ENCODE measurements at regions not wholly inside any gene's neighbourhood (a gene's known extent, or its start where the extent isn't known, plus 50 kb on each side); places are given as distances from the start of the nearest gene placed in this dataset.

- peak; percentile 71 for DNase-seq (ENCODE audit: low spot score)
Observed at GRCh38 chr3:11898611-11899325, 52.1 kb upstream of the TAMM41 start.

DNA sequence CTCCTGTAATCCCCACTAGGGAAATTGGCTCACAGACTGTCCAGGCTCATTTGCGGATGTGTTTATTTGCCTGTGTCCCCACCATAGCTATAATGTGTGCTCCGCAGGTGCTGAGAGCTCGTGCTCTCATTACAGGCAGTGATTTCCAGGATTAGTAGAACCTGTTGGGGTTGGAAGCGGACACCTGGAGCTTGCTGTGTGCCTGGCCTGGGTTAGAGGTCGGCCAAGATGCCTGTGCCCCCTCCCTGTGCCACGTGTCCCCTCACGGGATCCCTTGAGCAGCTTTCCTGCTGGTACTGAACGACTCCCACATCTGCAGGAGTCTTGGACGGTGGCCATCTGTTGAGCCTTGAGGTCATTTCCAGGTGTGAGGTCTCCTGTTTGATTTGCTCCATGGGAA lies 52.7 kb upstream of the TAMM41 start:
- DNase-seq (ENCODE audit: low spot score), result peak; percentile 75

- DNase-seq (ENCODE audit: low spot score), result no peak
Observed at GRCh38 chr3:11899826-11900225, 53.1 kb upstream of the TAMM41 start.

GRCh38 chr3:11900824-11901223 lies 54.1 kb upstream of the TAMM41 start:
- DNase-seq (ENCODE audit: low spot score), result peak; percentile 82

- DNase-seq (ENCODE audit: low spot score), result peak; percentile 60
Observed at GRCh38 chr3:11901286-11901875, 54.7 kb upstream of the TAMM41 start.

DNA sequence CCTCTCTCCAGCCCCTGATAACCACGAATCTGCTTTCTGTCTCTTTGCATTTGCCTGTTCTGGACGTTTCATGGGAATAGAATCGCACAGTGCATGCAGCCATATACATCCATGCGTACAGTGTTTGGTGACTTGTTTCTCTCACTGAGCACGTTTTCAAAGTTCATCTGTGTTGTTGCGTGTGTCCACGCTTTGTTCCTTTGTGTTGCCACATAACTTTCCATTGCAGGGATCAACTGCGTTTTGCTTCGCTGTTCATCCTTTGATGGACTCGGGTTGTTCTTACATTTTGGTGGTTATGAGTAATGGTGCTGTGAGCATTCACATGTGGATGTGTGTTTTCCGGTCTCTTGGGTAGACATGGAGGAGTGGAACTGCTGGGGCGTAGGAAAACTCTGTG lies 56.4 kb upstream of the TAMM41 start:
- DNase-seq (ENCODE audit: low spot score), result no peak

DNA sequence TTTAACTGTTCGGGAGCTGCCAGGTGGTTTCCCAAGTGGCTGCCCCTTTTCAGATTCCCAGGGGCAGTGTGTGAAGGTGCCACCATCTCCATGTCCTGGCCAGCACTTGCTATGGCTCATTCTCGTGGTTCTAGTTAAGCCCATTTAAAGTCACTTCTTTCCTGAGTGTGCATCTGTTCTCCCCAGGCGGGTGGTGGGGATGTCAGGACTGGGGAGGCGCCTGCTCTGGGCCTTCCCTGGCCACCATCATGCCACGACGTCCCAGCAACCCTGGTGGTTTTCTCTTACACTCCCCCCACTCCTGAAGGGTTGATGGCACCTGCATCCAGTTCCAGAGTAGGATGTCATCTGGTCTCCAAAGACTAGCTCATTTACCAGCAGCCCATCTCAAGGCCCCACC lies 56.8 kb upstream of the TAMM41 start:
- peak; percentile 55 for DNase-seq (ENCODE audit: low spot score)

DNA sequence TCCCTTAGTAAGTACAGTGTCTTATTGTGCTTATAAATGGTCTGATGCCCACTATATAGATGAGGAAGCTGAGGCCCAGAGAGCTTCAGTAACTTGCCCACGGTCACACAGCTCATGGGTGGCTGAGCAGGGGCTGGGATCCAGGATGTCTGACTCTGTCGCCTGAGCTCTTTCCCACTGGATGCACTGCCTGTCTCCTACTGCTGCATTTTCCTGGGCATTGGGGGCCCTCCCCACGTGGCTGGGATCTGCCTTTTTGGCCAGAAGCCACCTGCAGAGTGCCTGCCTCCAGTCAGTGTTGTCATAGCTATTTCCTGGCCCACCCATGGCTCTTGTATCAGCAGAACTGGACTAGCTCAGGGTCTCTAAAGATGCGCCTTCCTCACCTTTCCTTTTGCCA lies 57.5 kb upstream of the TAMM41 start:
- DNase-seq (ENCODE audit: low spot score), result peak; percentile 80

- no peak for DNase-seq (ENCODE audit: low spot score)
Observed at GRCh38 chr3:11906407-11906806, 59.7 kb upstream of the TAMM41 start.

DNA sequence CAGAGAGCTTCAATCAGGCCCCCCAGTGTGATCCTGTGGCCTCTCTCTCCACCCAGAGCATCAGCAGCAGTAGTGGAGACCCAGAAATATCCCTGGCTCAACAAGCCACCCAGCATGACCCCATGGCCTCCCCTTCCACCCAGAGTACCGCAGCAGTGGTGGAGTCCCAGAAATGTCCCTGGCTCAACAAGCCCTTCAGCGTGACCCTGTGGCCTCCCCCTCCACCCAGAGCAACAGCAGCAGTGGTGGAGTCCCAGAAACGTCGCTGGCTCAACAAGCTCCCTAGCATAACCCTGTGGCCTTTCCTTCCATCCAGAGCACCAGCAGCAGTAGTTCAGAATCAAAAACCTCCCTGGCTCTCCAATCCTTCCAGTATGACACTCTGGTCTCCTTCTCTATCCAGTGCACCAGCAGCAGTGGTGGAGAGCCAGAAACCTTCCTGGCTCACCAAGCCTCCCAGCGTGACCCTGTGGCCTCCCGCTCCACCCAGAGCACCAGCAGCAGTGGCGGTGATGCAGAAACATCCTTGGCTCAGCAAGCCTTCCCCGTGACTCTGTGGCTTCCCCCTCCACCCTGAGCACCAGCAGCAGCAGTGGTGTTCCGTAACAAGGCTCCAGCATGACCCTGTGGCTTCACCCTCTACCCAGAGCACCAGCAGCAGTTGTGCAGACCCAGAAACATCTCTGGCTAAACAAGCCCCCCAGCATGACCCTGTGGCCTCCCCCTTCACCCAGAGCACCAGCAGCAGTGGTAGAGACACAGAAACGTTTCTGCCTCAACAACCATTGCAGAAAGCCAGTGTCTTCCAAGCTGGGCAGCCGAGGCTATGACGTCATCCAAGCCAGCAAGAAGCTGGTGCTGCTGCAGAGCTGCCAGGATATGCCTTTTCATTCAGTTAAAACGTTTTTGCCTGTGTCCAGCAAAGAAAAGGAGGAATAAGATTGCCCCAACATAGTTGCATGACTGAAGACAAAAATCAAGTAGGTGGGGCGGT lies 61.3 kb upstream of the TAMM41 start:
- no peak for DNase-seq (ENCODE audit: low spot score)

GRCh38 chr3:11908981-11909698 lies 62.5 kb upstream of the TAMM41 start:
- peak; percentile 71 for DNase-seq (ENCODE audit: low spot score)

DNA sequence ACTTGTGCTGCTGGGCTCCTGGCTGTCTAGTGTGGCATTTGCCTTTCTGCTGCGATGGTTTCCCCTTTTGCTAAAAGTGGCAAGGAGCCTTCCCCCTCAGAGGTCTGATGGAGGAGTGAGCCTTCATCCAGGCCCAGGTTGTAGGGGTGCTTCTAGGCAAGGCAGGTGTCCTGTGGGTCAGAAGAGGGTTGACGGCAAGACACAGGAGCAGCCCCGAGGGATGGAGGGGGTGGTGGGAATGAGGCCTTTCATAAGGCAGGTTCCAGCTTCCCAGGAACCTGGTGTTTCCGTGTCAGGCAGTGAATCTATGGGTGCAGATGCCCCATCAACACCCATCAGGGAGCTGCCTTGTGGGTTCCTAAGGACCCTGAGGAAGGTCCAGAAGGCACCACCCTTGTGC lies 63.0 kb upstream of the TAMM41 start:
- DNase-seq (ENCODE audit: low spot score), result peak; percentile 60

GRCh38 chr3:11910216-11910930 lies 63.7 kb upstream of the TAMM41 start:
- DNase-seq (ENCODE audit: low spot score), result peak; percentile 43

GRCh38 chr3:11910971-11911531 lies 64.4 kb upstream of the TAMM41 start:
- DNase-seq (ENCODE audit: low spot score), result peak; percentile 84

GRCh38 chr3:11911887-11912286 lies 65.2 kb upstream of the TAMM41 start:
- peak; percentile 43 for DNase-seq (ENCODE audit: low spot score)

- DNase-seq (ENCODE audit: low spot score), result peak; percentile 77
Observed at GRCh38 chr3:11913316-11913715, 66.6 kb upstream of the TAMM41 start.

DNA sequence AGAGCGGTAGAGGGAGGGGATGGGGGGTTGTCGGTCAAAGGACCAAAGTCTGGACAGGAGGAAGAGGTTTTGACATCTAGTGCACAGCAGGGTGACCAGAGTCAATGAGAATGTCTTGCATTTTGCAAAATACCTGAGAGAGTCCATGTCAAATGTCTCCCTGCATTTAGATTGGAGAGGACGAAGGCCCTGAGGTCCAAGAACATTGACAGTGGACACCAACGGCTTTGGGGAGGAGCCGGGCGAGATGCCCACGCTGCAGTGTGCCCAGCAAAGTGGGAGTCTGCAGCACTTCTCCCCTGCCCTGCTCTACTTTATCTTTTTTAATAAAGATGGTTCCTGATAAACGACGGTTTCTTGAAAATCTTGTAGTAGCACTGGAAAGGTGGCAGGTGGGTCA lies 67.4 kb upstream of the TAMM41 start:
- peak; percentile 51 for DNase-seq (ENCODE audit: low spot score)

- peak; percentile 81 for DNase-seq (ENCODE audit: low spot score)
Observed at GRCh38 chr3:11914651-11915050, 68.0 kb upstream of the TAMM41 start.

DNA sequence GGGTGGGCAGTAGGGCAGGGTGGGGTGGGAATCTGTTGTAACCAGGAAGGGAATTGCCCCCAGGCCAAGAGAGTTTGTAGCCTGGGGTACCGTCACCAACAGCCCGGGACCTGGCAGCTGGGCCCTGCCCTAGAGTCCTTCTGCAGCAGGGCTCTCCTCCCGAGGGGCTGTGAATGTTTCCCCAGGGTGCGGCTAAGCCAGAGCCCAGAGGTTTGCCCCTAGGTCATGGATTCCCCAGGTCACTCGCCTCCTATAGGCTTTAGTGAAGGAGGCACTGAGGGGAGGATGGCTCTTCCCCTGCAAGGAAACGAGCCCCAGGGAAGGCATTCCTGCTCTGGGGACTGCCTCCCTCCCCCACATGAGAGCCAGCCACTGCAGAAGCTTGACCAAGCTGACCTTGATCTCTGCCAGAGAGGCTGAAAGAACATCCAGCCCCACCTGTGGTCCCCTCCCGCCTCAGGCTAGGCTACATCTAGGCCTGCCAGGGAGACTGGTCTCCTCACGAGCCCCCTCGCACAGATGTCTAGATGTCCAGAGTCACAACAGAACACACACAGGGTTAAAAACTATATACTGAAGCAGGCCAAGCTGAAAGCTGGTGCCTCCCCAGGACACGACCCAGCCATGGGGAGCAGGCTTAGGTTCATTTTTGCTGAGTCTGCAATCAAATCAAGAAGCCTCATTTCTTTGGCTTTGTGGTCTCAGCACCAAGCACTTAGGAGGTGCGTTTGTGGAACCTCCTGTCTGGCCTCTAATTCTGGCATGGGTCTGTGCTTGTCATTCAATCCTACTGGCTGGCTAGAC lies 69.1 kb upstream of the TAMM41 start:
- peak; percentile 67 for DNase-seq (ENCODE audit: low spot score)

DNA sequence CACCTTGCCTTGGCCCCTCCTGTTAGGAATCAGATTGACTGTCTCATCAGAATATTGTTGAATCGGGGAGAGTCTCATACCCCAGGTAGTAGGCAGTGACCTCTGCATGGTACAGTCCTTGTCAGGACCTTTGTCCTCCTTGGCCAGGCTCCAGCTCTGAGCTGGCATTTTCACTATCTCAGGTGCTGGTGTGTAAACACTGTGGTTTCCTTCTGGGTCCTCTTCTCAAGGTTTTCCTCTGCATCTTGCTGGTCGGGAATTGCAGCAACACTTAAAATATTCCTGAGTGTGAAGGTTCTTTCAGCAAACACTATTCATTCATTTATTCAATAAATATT lies 69.7 kb upstream of the TAMM41 start:
- peak; percentile 22 for DNase-seq (ENCODE audit: low spot score)

All from mesenteric fat pad (tissue), 1 donor.